ENCODE measurements at regions not wholly inside any gene's neighbourhood (a gene's known extent, or its start where the extent isn't known, plus 50 kb on each side); places are given as distances from the start of the nearest gene placed in this dataset.
"Not testable (repeated sequence)": the region's sequence is repeated elsewhere in the genome, so short reads cannot be mapped to it uniquely, and the experiment has no call there.

- not testable (repeated sequence) for TF ChIP-seq CTCF (IDR thresholded peaks at IDR 0.05; ENCODE audit: poor library complexity); EZH2phosphoT487 (IDR thresholded peaks at IDR 0.05; ENCODE audit: low read depth, severe bottlenecking, unreplicated experiment)
Observed at GRCh38 chr7:65631236-65631635, 241.6 kb upstream of the VKORC1L1 start.
